ENCODE measurements at regions not wholly inside any gene's neighbourhood (a gene's known extent, or its start where the extent isn't known, plus 50 kb on each side); places are given as distances from the start of the nearest gene placed in this dataset.

DNA sequence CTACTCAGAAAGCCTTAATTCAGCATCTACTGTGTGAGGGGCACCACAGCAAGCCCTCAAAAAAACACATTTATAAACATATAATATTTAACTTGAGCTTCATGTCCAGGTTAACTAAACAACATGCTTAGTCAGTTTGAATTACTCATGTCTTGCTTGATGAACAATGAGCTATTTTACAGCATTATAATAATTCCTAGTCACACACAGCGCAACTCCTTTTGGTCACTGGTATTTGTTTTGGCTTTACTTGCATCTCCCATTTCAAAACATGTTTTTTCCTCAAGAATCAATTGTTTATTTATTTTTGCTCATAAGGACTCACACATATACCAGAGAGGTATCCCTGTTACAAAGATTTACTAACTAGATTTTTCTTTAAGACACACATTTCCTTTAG, 616.7 kb upstream of the DAB2 start:
- H3K4me1 Mint-ChIP-seq (ENCODE audit: low read depth), result peaks cover 9% of the 10 kb centered on the region
- H3K9me3 Mint-ChIP-seq, result no peaks in the 10 kb centered on the region
- no peaks in the 10 kb centered on the region for H3K36me3 Mint-ChIP-seq (ENCODE audit: low read depth)
- no peaks in the 10 kb centered on the region for H3K27me3 Mint-ChIP-seq
- intact Hi-C loops (cut with micrococcal nuclease), result no loop called here
- H3K27ac Mint-ChIP-seq, result no peak overlapping the region
- H3K4me3 Mint-ChIP-seq, result no peak overlapping the region

DNA sequence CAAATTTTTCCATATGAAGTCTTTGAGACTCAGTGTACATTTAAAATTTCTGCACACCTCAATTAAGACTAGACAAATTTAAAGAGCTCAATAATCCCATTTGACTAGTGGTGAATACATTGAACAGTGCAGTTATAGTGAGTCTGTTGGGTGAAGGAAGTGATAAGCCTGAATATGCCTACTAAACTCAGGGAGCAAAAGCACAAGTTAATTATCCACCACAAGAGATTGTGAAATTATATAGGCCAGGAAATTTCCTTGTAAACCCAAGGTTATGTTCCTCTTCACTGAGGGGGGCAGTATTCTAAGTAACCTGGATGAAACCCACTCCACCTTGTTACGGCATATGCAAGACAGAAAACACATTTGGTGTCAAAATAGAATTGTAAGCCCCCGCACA, 612.9 kb upstream of the DAB2 start:
- H3K27me3 Mint-ChIP-seq, result no peaks in the 10 kb centered on the region
- H3K4me3 Mint-ChIP-seq, result no peak overlapping the region
- intact Hi-C loops (cut with micrococcal nuclease), result no loop called here
- no peak overlapping the region for H3K27ac Mint-ChIP-seq
- no peaks in the 10 kb centered on the region for H3K36me3 Mint-ChIP-seq (ENCODE audit: low read depth)
- H3K9me3 Mint-ChIP-seq, result no peaks in the 10 kb centered on the region
- H3K4me1 Mint-ChIP-seq (ENCODE audit: low read depth), result no peaks in the 10 kb centered on the region

DNA sequence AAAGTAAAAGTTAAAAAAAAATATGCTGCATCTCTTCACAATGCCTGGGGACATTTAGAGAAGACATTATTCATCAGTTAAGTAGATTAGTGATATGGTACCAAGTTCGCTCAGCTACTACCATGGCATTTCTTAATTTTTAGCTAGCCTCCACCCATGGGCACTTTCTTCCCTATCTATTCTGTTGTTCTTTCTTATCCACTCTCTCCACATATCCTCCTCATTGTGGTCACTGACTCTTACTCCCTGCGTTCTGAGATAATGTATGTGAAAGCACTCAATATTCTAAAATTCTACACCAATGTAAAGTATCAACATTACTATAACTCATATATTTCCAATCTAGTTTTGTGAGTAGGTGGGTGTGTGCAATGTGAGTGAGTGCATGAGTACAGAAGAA, 609.7 kb upstream of the DAB2 start:
- intact Hi-C loops (cut with micrococcal nuclease), result no loop called here
- Mint-ChIP-seq H3K27ac (no peak overlapping the region), H3K4me1 (ENCODE audit: low read depth) (peaks cover 4% of the 10 kb centered on the region), H3K27me3 (no peaks in the 10 kb centered on the region), H3K4me3 (no peak overlapping the region), H3K36me3 (ENCODE audit: low read depth) (no peaks in the 10 kb centered on the region), H3K9me3 (no peaks in the 10 kb centered on the region)

DNA sequence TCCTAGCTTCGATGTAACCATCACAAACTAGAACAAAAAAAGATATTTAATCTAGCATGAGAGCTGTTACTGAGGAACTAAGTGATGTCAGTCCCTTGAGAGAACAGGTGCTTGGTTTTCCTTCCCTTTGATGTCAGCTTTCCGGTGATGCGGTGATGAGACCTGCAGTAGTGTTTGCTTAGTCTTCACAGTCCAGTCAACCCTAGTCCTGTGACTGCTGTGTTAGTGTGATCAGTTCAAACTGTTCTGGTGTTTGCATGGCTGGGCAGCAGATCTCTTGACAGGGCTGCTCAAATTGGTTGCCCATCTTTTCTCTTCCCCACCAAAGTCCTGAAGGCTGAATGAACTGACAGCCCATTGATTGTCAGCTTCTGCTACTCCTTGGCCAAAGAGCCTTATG, 608.6 kb upstream of the DAB2 start:
- Mint-ChIP-seq H3K36me3 (ENCODE audit: low read depth) (no peaks in the 10 kb centered on the region), H3K4me3 (no peak overlapping the region), H3K27ac (no peak overlapping the region), H3K27me3 (no peaks in the 10 kb centered on the region), H3K4me1 (ENCODE audit: low read depth) (peaks cover 9% of the 10 kb centered on the region), H3K9me3 (no peaks in the 10 kb centered on the region)
- intact Hi-C loops (cut with micrococcal nuclease), result no loop called here

DNA sequence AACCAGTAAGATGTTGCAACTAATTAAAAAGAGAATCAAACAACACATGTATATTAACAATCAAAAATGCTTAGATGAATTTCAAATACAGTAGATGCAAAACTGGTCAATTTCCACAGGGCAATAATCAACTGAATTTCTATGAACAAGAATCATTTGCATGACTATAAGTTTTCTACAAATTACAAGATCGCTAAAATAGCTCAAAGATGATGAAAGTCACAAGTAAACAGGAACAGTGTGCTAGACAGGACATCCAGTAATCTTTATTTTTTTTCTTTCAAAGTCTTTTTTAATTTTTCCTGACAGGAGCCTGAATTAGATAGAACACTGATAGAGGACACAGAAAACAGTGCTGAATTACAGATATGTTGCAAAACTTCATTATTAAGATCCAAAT, 608.2 kb upstream of the DAB2 start:
- Mint-ChIP-seq H3K36me3 (ENCODE audit: low read depth) (no peaks in the 10 kb centered on the region), H3K27me3 (no peaks in the 10 kb centered on the region), H3K9me3 (no peaks in the 10 kb centered on the region), H3K4me3 (no peak overlapping the region), H3K27ac (no peak overlapping the region), H3K4me1 (ENCODE audit: low read depth) (peaks cover 9% of the 10 kb centered on the region)
- intact Hi-C loops (cut with micrococcal nuclease), result no loop called here

DNA sequence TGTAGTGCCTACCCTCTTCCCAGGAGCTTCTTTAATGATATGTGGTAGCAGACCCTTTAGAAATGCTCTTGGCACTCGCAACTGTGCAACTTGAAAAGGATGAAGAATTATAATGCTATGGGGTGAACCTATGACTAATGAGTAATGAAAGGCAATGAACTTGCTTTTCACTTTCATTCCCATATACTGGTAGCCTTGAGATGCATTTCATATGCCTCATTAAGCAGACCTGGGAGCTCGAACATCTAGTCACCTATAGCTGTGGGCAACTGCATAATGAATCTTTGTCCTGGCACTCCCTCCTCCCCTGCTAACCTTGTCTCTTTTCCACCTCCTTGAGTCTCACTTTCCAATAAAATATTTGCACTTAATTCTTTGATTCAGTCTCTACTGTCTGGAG, 605.9 kb upstream of the DAB2 start:
- no peaks in the 10 kb centered on the region for H3K36me3 Mint-ChIP-seq (ENCODE audit: low read depth)
- H3K27ac Mint-ChIP-seq, result no peak overlapping the region
- no peaks in the 10 kb centered on the region for H3K9me3 Mint-ChIP-seq
- H3K27me3 Mint-ChIP-seq, result no peaks in the 10 kb centered on the region
- H3K4me3 Mint-ChIP-seq, result no peak overlapping the region
- intact Hi-C loops (cut with micrococcal nuclease), result no loop called here
- peaks cover 15% of the 10 kb centered on the region for H3K4me1 Mint-ChIP-seq (ENCODE audit: low read depth)

DNA sequence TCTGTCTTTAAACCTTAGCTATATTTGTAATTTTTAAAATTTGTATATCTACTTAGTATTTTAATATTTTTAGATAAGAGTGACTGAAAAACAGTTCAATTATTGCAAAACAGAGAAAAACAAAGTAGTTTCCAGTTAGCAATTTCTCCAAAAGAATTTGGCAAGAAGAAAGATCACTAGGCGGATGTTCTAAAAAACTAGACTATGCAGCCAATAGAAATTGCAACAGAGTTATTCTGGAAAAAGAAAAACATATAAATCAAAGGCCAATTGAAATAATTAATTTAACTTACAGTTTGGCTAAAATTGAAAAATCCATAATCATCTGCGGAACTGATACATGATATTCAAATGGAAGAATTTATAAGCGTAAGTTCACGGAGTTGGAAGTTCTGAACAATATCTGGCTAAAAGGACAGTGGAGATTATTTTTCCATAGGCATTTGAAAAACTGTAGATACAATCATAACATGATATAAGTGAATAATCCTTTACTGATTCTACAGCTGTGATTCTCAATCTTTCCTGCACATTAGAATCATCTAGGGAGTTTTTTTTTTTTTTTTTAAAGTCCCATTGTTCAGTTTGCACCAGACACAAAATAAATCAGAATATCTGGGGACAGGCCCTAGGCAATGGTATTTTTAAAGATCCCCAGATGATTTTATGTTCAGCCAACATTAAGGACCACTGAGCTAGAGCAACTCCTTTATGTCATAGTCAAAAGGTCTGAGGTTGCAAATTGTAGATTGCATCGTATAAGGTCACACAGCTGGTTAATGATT, 605.1 kb upstream of the DAB2 start:
- H3K27me3 Mint-ChIP-seq, result no peaks in the 10 kb centered on the region
- H3K4me3 Mint-ChIP-seq, result no peak overlapping the region
- intact Hi-C loops (cut with micrococcal nuclease), result no loop called here
- peaks cover 21% of the 10 kb centered on the region for H3K4me1 Mint-ChIP-seq (ENCODE audit: low read depth)
- H3K27ac Mint-ChIP-seq, result no peak overlapping the region
- H3K9me3 Mint-ChIP-seq, result no peaks in the 10 kb centered on the region
- H3K36me3 Mint-ChIP-seq (ENCODE audit: low read depth), result no peaks in the 10 kb centered on the region

DNA sequence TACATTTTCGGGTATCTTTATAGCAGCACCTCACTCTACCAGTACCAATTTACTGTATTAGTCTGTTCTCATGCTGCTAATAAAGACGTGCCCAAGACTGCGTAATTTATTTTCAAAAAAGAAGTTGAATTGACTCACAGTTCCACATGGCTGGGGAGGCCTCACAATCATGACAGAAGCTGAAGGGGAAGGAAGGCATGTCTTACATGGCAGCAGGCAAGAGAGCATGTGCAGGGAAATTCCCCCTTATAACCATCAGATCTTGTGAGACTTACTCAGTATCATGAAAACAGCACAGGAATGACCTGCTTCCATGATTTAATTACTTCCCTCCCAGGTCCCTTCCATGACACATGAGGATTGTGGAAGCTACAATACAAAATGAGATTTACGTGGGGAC, 602.6 kb upstream of the DAB2 start:
- no peak overlapping the region for H3K27ac Mint-ChIP-seq
- no peak overlapping the region for H3K4me3 Mint-ChIP-seq
- H3K36me3 Mint-ChIP-seq (ENCODE audit: low read depth), result no peaks in the 10 kb centered on the region
- no peaks in the 10 kb centered on the region for H3K9me3 Mint-ChIP-seq
- intact Hi-C loops (cut with micrococcal nuclease), result no loop called here
- H3K27me3 Mint-ChIP-seq, result no peaks in the 10 kb centered on the region
- H3K4me1 Mint-ChIP-seq (ENCODE audit: low read depth), result peaks cover 21% of the 10 kb centered on the region

DNA sequence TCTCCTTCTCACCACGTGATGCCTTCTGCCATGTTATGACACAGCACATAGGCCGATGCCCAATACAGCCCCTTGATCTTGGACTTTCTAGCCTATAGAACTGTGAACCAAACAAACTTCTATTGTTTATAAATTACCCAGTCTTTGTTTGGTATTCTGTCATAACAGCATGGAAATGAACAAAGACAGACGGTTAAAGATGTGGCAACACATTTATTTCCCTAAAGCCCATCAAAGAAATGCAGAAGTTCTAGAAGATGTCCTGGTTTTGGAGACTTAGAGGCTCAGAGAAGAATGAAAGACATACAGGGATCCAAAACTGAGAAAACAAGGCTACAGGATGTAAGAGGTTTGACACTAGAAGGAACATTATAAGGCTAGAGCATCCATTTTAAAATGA, 600.8 kb upstream of the DAB2 start:
- no peaks in the 10 kb centered on the region for H3K36me3 Mint-ChIP-seq (ENCODE audit: low read depth)
- no peak overlapping the region for H3K4me3 Mint-ChIP-seq
- H3K9me3 Mint-ChIP-seq, result no peaks in the 10 kb centered on the region
- peaks cover 20% of the 10 kb centered on the region for H3K4me1 Mint-ChIP-seq (ENCODE audit: low read depth)
- no peaks in the 10 kb centered on the region for H3K27me3 Mint-ChIP-seq
- no peak overlapping the region for H3K27ac Mint-ChIP-seq
- intact Hi-C loops (cut with micrococcal nuclease), result no loop called here

DNA sequence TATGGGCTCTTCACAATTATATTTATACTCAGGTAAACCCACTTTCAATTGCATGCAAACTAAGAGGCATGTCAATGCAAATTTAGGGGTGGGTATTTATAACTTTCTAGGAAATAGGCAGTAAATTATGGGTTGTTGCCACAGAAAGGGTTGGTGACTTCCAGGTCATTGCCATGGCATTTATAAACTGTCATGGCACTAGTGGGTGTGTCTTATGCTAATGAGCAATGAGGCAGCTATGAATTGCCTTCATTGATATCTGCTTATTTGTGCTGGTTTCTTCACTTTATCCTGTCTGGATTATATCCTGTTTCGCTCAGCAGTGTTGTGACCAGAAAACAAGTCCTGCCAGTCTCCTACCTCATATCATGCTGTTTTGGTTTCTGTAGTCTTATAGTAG, 597.3 kb upstream of the DAB2 start:
- Mint-ChIP-seq H3K27ac (no peak overlapping the region), H3K9me3 (no peaks in the 10 kb centered on the region), H3K36me3 (ENCODE audit: low read depth) (no peaks in the 10 kb centered on the region), H3K27me3 (no peaks in the 10 kb centered on the region), H3K4me3 (no peak overlapping the region), H3K4me1 (ENCODE audit: low read depth) (peaks cover 19% of the 10 kb centered on the region)
- intact Hi-C loops (cut with micrococcal nuclease), result no loop called here

DNA sequence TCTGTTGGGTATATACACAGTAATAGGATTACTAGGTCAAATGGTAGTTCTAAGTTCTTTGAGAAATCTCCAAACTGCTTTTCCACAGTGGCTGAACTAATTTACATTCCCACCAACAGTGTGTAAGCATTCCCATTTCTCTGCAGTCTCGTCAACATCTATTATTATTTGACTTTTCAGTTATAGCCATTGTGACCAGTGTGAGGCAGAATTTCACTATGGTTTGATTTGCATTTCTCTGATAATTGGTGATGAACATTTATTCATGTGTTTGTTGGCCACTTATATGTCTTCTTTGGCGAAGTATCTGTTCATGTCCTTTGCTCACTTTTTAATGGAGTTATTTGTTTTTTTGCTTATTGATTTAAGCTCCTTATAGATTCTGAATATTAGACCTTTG, 596.2 kb upstream of the DAB2 start:
- Mint-ChIP-seq H3K27me3 (no peaks in the 10 kb centered on the region), H3K36me3 (ENCODE audit: low read depth) (no peaks in the 10 kb centered on the region), H3K4me1 (ENCODE audit: low read depth) (peaks cover 19% of the 10 kb centered on the region), H3K9me3 (no peaks in the 10 kb centered on the region), H3K27ac (no peak overlapping the region), H3K4me3 (no peak overlapping the region)
- intact Hi-C loops (cut with micrococcal nuclease), result no loop called here

DNA sequence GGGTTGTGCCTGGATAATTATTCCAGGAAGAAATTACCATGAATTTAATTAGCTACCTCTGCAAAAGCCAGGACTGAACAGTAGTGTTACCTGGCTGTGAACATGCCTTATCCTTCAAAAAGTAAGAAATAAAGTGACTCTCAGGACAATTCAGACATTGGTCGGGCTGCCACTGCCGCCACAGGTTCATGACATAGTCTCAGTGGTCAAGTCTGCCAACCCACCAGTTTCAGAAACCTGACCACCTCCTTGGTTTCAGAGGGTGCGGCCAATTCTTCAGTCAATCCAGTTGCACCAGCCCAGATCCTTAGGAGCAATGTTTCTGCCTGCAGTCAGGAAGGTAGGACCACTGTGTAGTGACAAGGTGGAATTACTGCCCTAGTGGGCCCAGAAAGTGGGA, 593.1 kb upstream of the DAB2 start:
- Mint-ChIP-seq H3K9me3 (no peaks in the 10 kb centered on the region), H3K27me3 (no peaks in the 10 kb centered on the region), H3K4me1 (ENCODE audit: low read depth) (peaks cover 15% of the 10 kb centered on the region), H3K36me3 (ENCODE audit: low read depth) (no peaks in the 10 kb centered on the region), H3K4me3 (no peak overlapping the region), H3K27ac (no peak overlapping the region)
- intact Hi-C loops (cut with micrococcal nuclease), result no loop called here

DNA sequence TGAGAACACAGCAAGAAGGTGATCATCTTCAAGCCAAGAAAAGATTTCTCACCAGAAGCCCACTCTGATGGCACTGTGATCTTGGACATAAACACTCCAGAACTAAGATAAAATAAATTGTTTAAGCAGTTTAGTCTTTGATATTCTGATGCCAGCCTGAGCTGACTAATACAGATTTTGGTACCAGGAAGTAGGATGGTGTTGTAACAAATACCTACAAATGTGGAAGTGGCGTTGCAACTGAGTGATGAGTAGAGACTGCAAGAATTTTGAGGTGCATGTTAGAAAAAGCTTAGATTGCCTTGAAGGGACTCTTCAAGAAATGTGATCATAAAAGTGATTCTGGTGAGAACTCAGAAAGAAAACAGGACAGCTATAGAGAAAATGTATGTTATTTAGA, 592.4 kb upstream of the DAB2 start:
- no peaks in the 10 kb centered on the region for H3K27me3 Mint-ChIP-seq
- H3K27ac Mint-ChIP-seq, result no peak overlapping the region
- peaks cover 15% of the 10 kb centered on the region for H3K4me1 Mint-ChIP-seq (ENCODE audit: low read depth)
- H3K36me3 Mint-ChIP-seq (ENCODE audit: low read depth), result no peaks in the 10 kb centered on the region
- H3K9me3 Mint-ChIP-seq, result no peaks in the 10 kb centered on the region
- intact Hi-C loops (cut with micrococcal nuclease), result no loop called here
- H3K4me3 Mint-ChIP-seq, result no peak overlapping the region

DNA sequence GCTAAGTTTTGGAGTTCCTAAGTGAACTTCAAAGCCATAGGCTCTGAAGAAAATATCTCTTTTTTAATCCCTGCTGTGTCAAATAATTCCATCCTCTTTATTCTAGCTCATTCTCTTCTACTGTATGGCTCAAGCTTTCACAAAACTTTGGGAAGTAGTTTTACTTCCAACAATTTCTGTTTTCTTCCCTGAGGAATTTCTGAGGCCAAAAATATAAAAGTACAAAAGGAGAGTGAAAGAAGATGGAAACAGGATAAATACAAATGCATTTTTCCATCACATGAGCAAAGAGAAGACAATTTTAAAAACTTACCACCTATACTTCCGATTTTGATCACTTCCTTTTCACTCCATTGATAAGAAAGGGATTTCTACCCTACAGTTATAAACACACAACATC, 585.7 kb upstream of the DAB2 start:
- H3K27ac Mint-ChIP-seq, result no peak overlapping the region
- peaks cover 3% of the 10 kb centered on the region for H3K4me1 Mint-ChIP-seq (ENCODE audit: low read depth)
- H3K27me3 Mint-ChIP-seq, result no peaks in the 10 kb centered on the region
- H3K9me3 Mint-ChIP-seq, result peaks cover 6% of the 10 kb centered on the region
- intact Hi-C loops (cut with micrococcal nuclease), result no loop called here
- H3K36me3 Mint-ChIP-seq (ENCODE audit: low read depth), result no peaks in the 10 kb centered on the region
- no peak overlapping the region for H3K4me3 Mint-ChIP-seq

DNA sequence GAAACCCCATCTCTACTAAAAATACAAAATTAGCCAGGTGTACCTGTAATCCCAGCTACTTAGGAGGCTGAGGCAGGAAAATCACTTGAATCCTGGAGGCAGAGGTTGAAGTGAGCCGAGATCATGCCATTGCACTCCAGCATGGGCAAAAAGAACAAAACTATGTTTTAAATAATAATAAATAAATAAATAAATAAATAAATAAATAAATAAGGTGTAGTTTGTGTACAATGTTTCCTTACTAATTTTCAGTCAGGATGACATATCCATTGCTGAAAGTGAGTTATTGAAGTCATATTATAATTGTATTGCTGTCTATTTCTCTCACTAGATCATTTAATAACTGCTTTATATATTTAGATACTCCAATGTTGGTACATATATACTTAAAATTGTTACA, 581.5 kb upstream of the DAB2 start:
- Mint-ChIP-seq H3K9me3 (peaks cover 16% of the 10 kb centered on the region), H3K4me1 (ENCODE audit: low read depth) (no peaks in the 10 kb centered on the region), H3K4me3 (no peak overlapping the region), H3K36me3 (ENCODE audit: low read depth) (no peaks in the 10 kb centered on the region), H3K27me3 (no peaks in the 10 kb centered on the region), H3K27ac (no peak overlapping the region)
- intact Hi-C loops (cut with micrococcal nuclease), result no loop called here
